B cell (primary cell): ENCODE measurements at regions not wholly inside any gene's neighbourhood (a gene's known extent, or its start where the extent isn't known, plus 50 kb on each side); places are given as distances from the start of the nearest gene placed in this dataset.

Experiments
- ATAC-seq: fragments of 200-7000 bp; cut with Tn5 transposase; one replicate; pipeline ENCODE4 v1.10.0; 2021; ENCODE audit warnings: low read depth, mild to moderate bottlenecking, moderate number of reproducible peaks, moderate library complexity
- CTCF ChIA-PET: fragments of 350-600 bp; sonication (Branson Sonifier 250); formaldehyde crosslinking; loops from one replicate; lab custom pipeline; 2021; ENCODE audit warnings: antibody characterized with exemption, inconsistent platforms; lab: Charles Lee
- POLR2A ChIA-PET: fragments of 350-600 bp; sonication (Branson Sonifier 250); formaldehyde crosslinking; loops from one replicate; lab custom pipeline; 2021; ENCODE audit warnings: antibody characterized with exemption; lab: Charles Lee
- DNase-seq: peaks from one replicate; pipeline ENCODE4 v3.0.0; 2013
- H2AFZ ChIP-seq: 2 replicates; pipeline ENCODE4 v1.6.1; 2012; ENCODE audit warnings: mild to moderate bottlenecking, low read depth, low read length; ENCODE audit not compliant: insufficient read depth, poor library complexity, severe bottlenecking
- H3K27ac ChIP-seq, 2 donors: 1 replicate in 1 of 2; 2 replicates in 1 of 2; pipeline ENCODE4 v1.5.1; 2012 to 2013; ENCODE audit warnings: low read length in 2 of 2, mild to moderate bottlenecking in 2 of 2, moderate library complexity in 1 of 2
- H3K27me3 ChIP-seq, 4 experiments: fragments of 200-600 bp in 1 of 4; sonication (generic) in 1 of 4; replicated peaks in 1 of 4; 1 replicate in 2 of 4; 2 replicates in 2 of 4; pipeline versions ENCODE4 v1.6.1 to v1.7.0; 2013 to 2016; ENCODE audit warnings: low read length in 3 of 4, mild to moderate bottlenecking in 2 of 4, mixed read lengths in 1 of 4, moderate library complexity in 1 of 4; ENCODE audit not compliant: insufficient read depth in 4 of 4, control insufficient read depth in 3 of 4; ENCODE audit errors: control extremely low read depth in 1 of 4
- H3K36me3 ChIP-seq, 2 experiments: replicated peaks in 1 of 2; 1 replicate in 1 of 2; 2 replicates in 1 of 2; pipeline versions ENCODE4 v1.6.1 to v1.7.1; 2013; ENCODE audit warnings: low read length in 1 of 2; ENCODE audit not compliant: insufficient read depth in 2 of 2, control insufficient read depth in 1 of 2; ENCODE audit errors: control extremely low read depth in 1 of 2, extremely low read depth in 1 of 2
- H3K4me1 ChIP-seq, 2 donors: fragments of 200-600 bp in 1 of 2; sonication (generic) in 1 of 2; 1 replicate in 1 of 2; 2 replicates in 1 of 2; pipeline versions ENCODE4 v1.5.1 to v1.6.1; 2013 to 2017; ENCODE audit warnings: low read length in 2 of 2; ENCODE audit not compliant: control insufficient read depth in 2 of 2, insufficient read depth in 2 of 2
- H3K4me2 ChIP-seq: replicated peaks from 2 replicates; pipeline ENCODE3; 2012; ENCODE audit warnings: mild to moderate bottlenecking, low read depth, low read length; ENCODE audit not compliant: poor library complexity, severe bottlenecking
- H3K4me3 ChIP-seq, 5 experiments: fragments of 200-600 bp in 1 of 5; sonication (generic) in 1 of 5; 1 replicate in 3 of 5; 2 replicates in 2 of 5; pipeline versions ENCODE4 v1.5.1 to v1.7.0; 2011 to 2016; ENCODE audit warnings: low read length in 4 of 5, mild to moderate bottlenecking in 4 of 5, low read depth in 2 of 5, control low read depth in 1 of 5, moderate library complexity in 1 of 5; ENCODE audit not compliant: insufficient read depth in 1 of 5; ENCODE audit errors: control extremely low read depth in 1 of 5, extremely low read depth in 1 of 5
- H3K79me2 ChIP-seq: fragments of 200-600 bp; sonication (generic); one replicate; pipeline ENCODE4 v1.6.0; 2016; ENCODE audit warnings: low read length; ENCODE audit not compliant: control insufficient read depth, insufficient read depth
- H3K9ac ChIP-seq: fragments of 200-600 bp; sonication (generic); 2 replicates; pipeline ENCODE4 v1.6.1; 2017; ENCODE audit warnings: mild to moderate bottlenecking, low read length, moderate library complexity
- H3K9me3 ChIP-seq, 3 donors: one replicate each; pipeline versions ENCODE4 v1.6.1 to v1.7.1; 2013; ENCODE audit warnings: low read length in 2 of 3; ENCODE audit not compliant: control insufficient read depth in 2 of 3, insufficient read depth in 1 of 3; ENCODE audit errors: control extremely low read depth in 1 of 3
- H4K20me1 ChIP-seq: 2 replicates; pipeline ENCODE4 v1.6.0; 2012; ENCODE audit warnings: mild to moderate bottlenecking, low read length; ENCODE audit not compliant: insufficient read depth, control insufficient read depth, poor library complexity, severe bottlenecking
- H3K27ac Mint-ChIP-seq: one replicate; pipeline ENCODE4 v1.8.0; 2021; ENCODE audit warnings: mixed read lengths
- H3K27me3 Mint-ChIP-seq: one replicate; pipeline ENCODE4 v1.8.0; 2021; ENCODE audit warnings: mixed read lengths
- H3K4me1 Mint-ChIP-seq: one replicate; pipeline ENCODE4 v1.8.0; 2021; ENCODE audit warnings: mixed read lengths
- H3K4me3 Mint-ChIP-seq: one replicate; pipeline ENCODE4 v1.8.0; 2021; ENCODE audit warnings: mixed read lengths
- H3K9me3 Mint-ChIP-seq: one replicate; pipeline ENCODE4 v1.8.0; 2022; ENCODE audit warnings: mixed read lengths; ENCODE audit not compliant: insufficient read depth
- CTCF ChIP-seq: fragments of 200-600 bp; IDR thresholded peaks from one replicate; pipeline ENCODE4 v1.8.0; 2022; ENCODE audit warnings: antibody characterized with exemption, mild to moderate bottlenecking
- EZH2 ChIP-seq: IDR thresholded peaks from 2 replicates; pipeline ENCODE4 v1.6.1; 2012; ENCODE audit warnings: borderline replicate concordance, low read depth, mild to moderate bottlenecking, moderate library complexity, low read length; ENCODE audit not compliant: insufficient read depth, poor library complexity, severe bottlenecking
- WGBS: methylation state at CpG from one replicate; pipeline ENCODE4 v1.1.5; 2013; ENCODE audit warnings: missing lambda C conversion rate; ENCODE audit not compliant: insufficient coverage; 5-methylcytosine and 5-hydroxymethylcytosine counted together
- intact Hi-C: fragments of 100-400 bp; cut with micrococcal nuclease; formaldehyde crosslinking; loops from one replicate; pipeline ENCODE4 v1.10.0; 2022

- no peak overlapping the region for H3K4me3 ChIP-seq
- no CpG with 5 or more reads among the region's 2 CpGs for WGBS
- H2AFZ ChIP-seq = no peak overlapping the region
- no peaks in the 10 kb centered on the region for H3K27me3 Mint-ChIP-seq
- H3K9me3 Mint-ChIP-seq = no peaks in the 10 kb centered on the region
- no peak for ATAC-seq
- H3K27ac ChIP-seq = no peak overlapping the region
- peaks cover 0 to 6% of the 10 kb centered on the region in 2 donors for H3K4me1 ChIP-seq
- no peaks in the 10 kb centered on the region for H3K36me3 ChIP-seq
- no peaks in the 10 kb centered on the region for H3K27me3 ChIP-seq
- POLR2A ChIA-PET = no interaction called here
- H3K27ac Mint-ChIP-seq = no peak overlapping the region
- no peak overlapping the region for H3K9ac ChIP-seq
- CTCF ChIA-PET = no interaction called here
- DNase-seq = no peak
- no peak for TF ChIP-seq CTCF
- TF ChIP-seq EZH2 = no peak
- no peaks in the 10 kb centered on the region for H3K79me2 ChIP-seq
- H4K20me1 ChIP-seq = no peaks in the 10 kb centered on the region
- intact Hi-C loops = no loop called here
- no peak overlapping the region for H3K4me2 ChIP-seq
- no peaks in the 10 kb centered on the region for H3K4me1 Mint-ChIP-seq
- H3K4me3 Mint-ChIP-seq = no peak overlapping the region
- H3K9me3 ChIP-seq = peaks cover 0 to 5% (median 0%) of the 10 kb centered on the region in 3 donors
Observed at GRCh38 chr9:79040671-79041070, 531.1 kb upstream of the TLE4 start.

- Mint-ChIP-seq H3K9me3 (no peaks in the 10 kb centered on the region), H3K27me3 (no peaks in the 10 kb centered on the region), H3K4me3 (no peak overlapping the region), H3K27ac (no peak overlapping the region), H3K4me1 (no peaks in the 10 kb centered on the region)
- no peak overlapping the region for H3K27ac ChIP-seq
- no peaks in the 10 kb centered on the region for H3K79me2 ChIP-seq
- peaks cover 0 to 5% (median 0%) of the 10 kb centered on the region in 3 donors for H3K9me3 ChIP-seq
- peaks cover 0 to 1% of the 10 kb centered on the region in 2 donors for H3K4me1 ChIP-seq
- no peak overlapping the region for H3K9ac ChIP-seq
- intact Hi-C loops = no loop called here
- H4K20me1 ChIP-seq = no peaks in the 10 kb centered on the region
- ATAC-seq = no peak
- no CpG with 5 or more reads among the region's 1 CpG for WGBS
- H2AFZ ChIP-seq = no peak overlapping the region
- H3K36me3 ChIP-seq = no peaks in the 10 kb centered on the region
- no peak for DNase-seq
- POLR2A ChIA-PET = no interaction called here
- H3K4me3 ChIP-seq = no peak overlapping the region
- no peak overlapping the region for H3K4me2 ChIP-seq
- CTCF ChIA-PET = no interaction called here
- H3K27me3 ChIP-seq = no peaks in the 10 kb centered on the region
- TF ChIP-seq EZH2 = no peak
Observed at GRCh38 chr9:79041266-79041665, 530.5 kb upstream of the TLE4 start.
